GM21576 (cell line): ENCODE measurements at regions not wholly inside any gene's neighbourhood (a gene's known extent, or its start where the extent isn't known, plus 50 kb on each side); places are given as distances from the start of the nearest gene placed in this dataset.

Experiments
- ATAC-seq: cut with Tn5 transposase; IDR thresholded peaks from one replicate; pipeline ENCODE4 v1.9.1; 2021; ENCODE audit warnings: mild to moderate bottlenecking, moderate library complexity; ENCODE audit not compliant: unreplicated experiment

- no peak for ATAC-seq
Observed at GRCh38 chr5:167752936-167753335, 538.5 kb upstream of the WWC1 start.

GRCh38 chr5:167753725-167754490 is 537.5 kb upstream of the WWC1 start:
- ATAC-seq, result no peak

GRCh38 chr5:167754501-167755021 is 536.9 kb upstream of the WWC1 start:
- ATAC-seq, result no peak

- no peak for ATAC-seq
Observed at GRCh38 chr5:167755420-167755819, 536.0 kb upstream of the WWC1 start.

GRCh38 chr5:167759057-167759821 is 532.2 kb upstream of the WWC1 start:
- no peak for ATAC-seq

GRCh38 chr5:167763772-167764171 is 527.7 kb upstream of the WWC1 start:
- ATAC-seq, result no peak

- no peak for ATAC-seq
Observed at GRCh38 chr5:167764641-167765289, 526.7 kb upstream of the WWC1 start.

GRCh38 chr5:167765352-167765751 is 526.1 kb upstream of the WWC1 start:
- ATAC-seq, result no peak

GRCh38 chr5:167766957-167767356 is 524.5 kb upstream of the WWC1 start:
- no peak for ATAC-seq

GRCh38 chr5:167767795-167768194 is 523.6 kb upstream of the WWC1 start:
- ATAC-seq, result no peak

GRCh38 chr5:167769846-167770413 is 521.5 kb upstream of the WWC1 start:
- ATAC-seq, result no peak

- ATAC-seq, result no peak
Observed at GRCh38 chr5:167770461-167770860, 521.0 kb upstream of the WWC1 start.

- ATAC-seq, result no peak
Observed at GRCh38 chr5:167771571-167771970, 519.9 kb upstream of the WWC1 start.

GRCh38 chr5:167773668-167774301 is 517.7 kb upstream of the WWC1 start:
- ATAC-seq, result no peak

- no peak for ATAC-seq
Observed at GRCh38 chr5:167777746-167778145, 513.7 kb upstream of the WWC1 start.

- ATAC-seq, result no peak
Observed at GRCh38 chr5:167778228-167778627, 513.2 kb upstream of the WWC1 start.

- no peak for ATAC-seq
Observed at GRCh38 chr5:167779644-167780043, 511.8 kb upstream of the WWC1 start.

GRCh38 chr5:167780177-167780576 is 511.3 kb upstream of the WWC1 start:
- ATAC-seq, result no peak

- ATAC-seq, result no peak
Observed at GRCh38 chr5:167783145-167783817, 508.2 kb upstream of the WWC1 start.

- ATAC-seq, result no peak
Observed at GRCh38 chr5:167785106-167785505, 506.3 kb upstream of the WWC1 start.
